ENCODE measurements at regions not wholly inside any gene's neighbourhood (a gene's known extent, or its start where the extent isn't known, plus 50 kb on each side); places are given as distances from the start of the nearest gene placed in this dataset.

GRCh38 chr19:29118389-29118788 lies 94.6 kb downstream of the UQCRFS1 start:
- H3K27me3 ChIP-seq (ENCODE audit: insufficient read depth, low read length) = no peaks in the 10 kb centered on the region
- H3K4me3 ChIP-seq (ENCODE audit: low read length) = no peak overlapping the region
- H3K27ac ChIP-seq (ENCODE audit: low read depth, low read length) = no peak overlapping the region
- 55% methylated on average over 3 of the region's 3 CpGs for WGBS
- H3K36me3 ChIP-seq (ENCODE audit: insufficient read depth, low read length) = no peaks in the 10 kb centered on the region
- no peaks in the 10 kb centered on the region for H3K9me3 ChIP-seq (ENCODE audit: insufficient read depth, low read depth, low read length)
- H3K4me1 ChIP-seq (ENCODE audit: insufficient read depth, low read length) = no peaks in the 10 kb centered on the region
- H3K9ac ChIP-seq (ENCODE audit: low read depth, low read length) = no peak overlapping the region

- no peaks in the 10 kb centered on the region for H3K9me3 ChIP-seq (ENCODE audit: insufficient read depth, low read depth, low read length)
- 70% methylated on average over 7 of the region's 7 CpGs for WGBS
Observed at GRCh38 chr19:29117926-29118325, 95.0 kb downstream of the UQCRFS1 start.

GRCh38 chr19:29115181-29115580 lies 97.8 kb downstream of the UQCRFS1 start:
- no peaks in the 10 kb centered on the region for H3K27me3 ChIP-seq (ENCODE audit: insufficient read depth, low read length)
- H3K4me1 ChIP-seq (ENCODE audit: insufficient read depth, low read length) = no peaks in the 10 kb centered on the region
- H3K9me3 ChIP-seq (ENCODE audit: insufficient read depth, low read depth, low read length) = no peaks in the 10 kb centered on the region
- no peak overlapping the region for H3K27ac ChIP-seq (ENCODE audit: low read depth, low read length)
- H3K36me3 ChIP-seq (ENCODE audit: insufficient read depth, low read length) = no peaks in the 10 kb centered on the region
- no peak overlapping the region for H3K9ac ChIP-seq (ENCODE audit: low read depth, low read length)
- H3K4me3 ChIP-seq (ENCODE audit: low read length) = no peak overlapping the region
- 100% methylated on average over 1 of the region's 1 CpG for WGBS

More at GRCh38 chr19:29117926-29118325, 95.0 kb downstream of the UQCRFS1 start:
- Histone ChIP-seq H3K27ac (ENCODE audit: low read depth, low read length) (no peak overlapping the region), H3K4me1 (ENCODE audit: insufficient read depth, low read length) (no peaks in the 10 kb centered on the region), H3K36me3 (ENCODE audit: insufficient read depth, low read length) (no peaks in the 10 kb centered on the region), H3K4me3 (ENCODE audit: low read length) (no peak overlapping the region), H3K27me3 (ENCODE audit: insufficient read depth, low read length) (no peaks in the 10 kb centered on the region), H3K9ac (ENCODE audit: low read depth, low read length) (no peak overlapping the region)

GRCh38 chr19:29113838-29114237 lies 99.1 kb downstream of the UQCRFS1 start:
- Histone ChIP-seq H3K4me1 (ENCODE audit: insufficient read depth, low read length) (no peaks in the 10 kb centered on the region), H3K4me3 (ENCODE audit: low read length) (no peak overlapping the region), H3K27ac (ENCODE audit: low read depth, low read length) (no peak overlapping the region), H3K27me3 (ENCODE audit: insufficient read depth, low read length) (no peaks in the 10 kb centered on the region), H3K9me3 (ENCODE audit: insufficient read depth, low read depth, low read length) (no peaks in the 10 kb centered on the region), H3K9ac (ENCODE audit: low read depth, low read length) (no peak overlapping the region), H3K36me3 (ENCODE audit: insufficient read depth, low read length) (no peaks in the 10 kb centered on the region)
- 87% methylated on average over 9 of the region's 9 CpGs for WGBS

- Histone ChIP-seq H3K4me3 (ENCODE audit: low read length) (no peak overlapping the region), H3K9ac (ENCODE audit: low read depth, low read length) (no peak overlapping the region), H3K9me3 (ENCODE audit: insufficient read depth, low read depth, low read length) (no peaks in the 10 kb centered on the region), H3K4me1 (ENCODE audit: insufficient read depth, low read length) (no peaks in the 10 kb centered on the region), H3K27ac (ENCODE audit: low read depth, low read length) (no peak overlapping the region), H3K36me3 (ENCODE audit: insufficient read depth, low read length) (no peaks in the 10 kb centered on the region), H3K27me3 (ENCODE audit: insufficient read depth, low read length) (no peaks in the 10 kb centered on the region)
- WGBS = 90% methylated on average over 5 of the region's 6 CpGs
Observed at GRCh38 chr19:29111576-29111975, 101.4 kb downstream of the UQCRFS1 start.

GRCh38 chr19:29107831-29108230 lies 105.1 kb downstream of the UQCRFS1 start:
- Histone ChIP-seq H3K9me3 (ENCODE audit: insufficient read depth, low read depth, low read length) (no peaks in the 10 kb centered on the region), H3K9ac (ENCODE audit: low read depth, low read length) (no peak overlapping the region), H3K36me3 (ENCODE audit: insufficient read depth, low read length) (no peaks in the 10 kb centered on the region), H3K4me1 (ENCODE audit: insufficient read depth, low read length) (0 out of 2 replicates have a peak, but pooled peaks cover 5% of the 10 kb centered on the region), H3K27me3 (ENCODE audit: insufficient read depth, low read length) (no peaks in the 10 kb centered on the region), H3K27ac (ENCODE audit: low read depth, low read length) (no peak overlapping the region), H3K4me3 (ENCODE audit: low read length) (no peak overlapping the region)
- 89% methylated on average over 6 of the region's 6 CpGs for WGBS

- no peak overlapping the region for H3K9ac ChIP-seq (ENCODE audit: low read depth, low read length)
- no peak overlapping the region for H3K4me3 ChIP-seq (ENCODE audit: low read length)
- H3K36me3 ChIP-seq (ENCODE audit: insufficient read depth, low read length) = no peaks in the 10 kb centered on the region
- 95% methylated on average over 7 of the region's 7 CpGs for WGBS
- H3K27me3 ChIP-seq (ENCODE audit: insufficient read depth, low read length) = no peaks in the 10 kb centered on the region
- no peaks in the 10 kb centered on the region for H3K9me3 ChIP-seq (ENCODE audit: insufficient read depth, low read depth, low read length)
- 0 out of 2 replicates have a peak, but pooled peaks cover 5% of the 10 kb centered on the region for H3K4me1 ChIP-seq (ENCODE audit: insufficient read depth, low read length)
- no peak overlapping the region for H3K27ac ChIP-seq (ENCODE audit: low read depth, low read length)
Observed at GRCh38 chr19:29106346-29106885, 106.5 kb downstream of the UQCRFS1 start.

GRCh38 chr19:29105629-29106292 lies 107.2 kb downstream of the UQCRFS1 start:
- no peak overlapping the region for H3K4me3 ChIP-seq (ENCODE audit: low read length)
- WGBS = 79% methylated on average over 11 of the region's 11 CpGs

GRCh38 chr19:29104605-29105241 lies 108.2 kb downstream of the UQCRFS1 start:
- Histone ChIP-seq H3K9ac (ENCODE audit: low read depth, low read length) (no peak overlapping the region), H3K4me3 (ENCODE audit: low read length) (no peak overlapping the region), H3K4me1 (ENCODE audit: insufficient read depth, low read length) (0 out of 2 replicates have a peak, but pooled peaks cover 5% of the 10 kb centered on the region), H3K27me3 (ENCODE audit: insufficient read depth, low read length) (no peaks in the 10 kb centered on the region), H3K27ac (ENCODE audit: low read depth, low read length) (no peak overlapping the region), H3K9me3 (ENCODE audit: insufficient read depth, low read depth, low read length) (no peaks in the 10 kb centered on the region), H3K36me3 (ENCODE audit: insufficient read depth, low read length) (no peaks in the 10 kb centered on the region)
- WGBS = 94% methylated on average over 10 of the region's 10 CpGs

More at GRCh38 chr19:29105629-29106292, 107.2 kb downstream of the UQCRFS1 start:
- Histone ChIP-seq H3K27ac (ENCODE audit: low read depth, low read length) (no peak overlapping the region), H3K27me3 (ENCODE audit: insufficient read depth, low read length) (no peaks in the 10 kb centered on the region), H3K4me1 (ENCODE audit: insufficient read depth, low read length) (0 out of 2 replicates have a peak, but pooled peaks cover 5% of the 10 kb centered on the region), H3K9ac (ENCODE audit: low read depth, low read length) (no peak overlapping the region), H3K9me3 (ENCODE audit: insufficient read depth, low read depth, low read length) (no peaks in the 10 kb centered on the region), H3K36me3 (ENCODE audit: insufficient read depth, low read length) (no peaks in the 10 kb centered on the region)

- Histone ChIP-seq H3K27me3 (ENCODE audit: insufficient read depth, low read length) (no peaks in the 10 kb centered on the region), H3K4me3 (ENCODE audit: low read length) (no peak overlapping the region), H3K9me3 (ENCODE audit: insufficient read depth, low read depth, low read length) (no peaks in the 10 kb centered on the region), H3K27ac (ENCODE audit: low read depth, low read length) (no peak overlapping the region), H3K4me1 (ENCODE audit: insufficient read depth, low read length) (peaks cover 6% of the 10 kb centered on the region), H3K9ac (ENCODE audit: low read depth, low read length) (no peak overlapping the region), H3K36me3 (ENCODE audit: insufficient read depth, low read length) (no peaks in the 10 kb centered on the region)
- 90% methylated on average over 10 of the region's 10 CpGs for WGBS
Observed at GRCh38 chr19:29098863-29099481, 114.0 kb downstream of the UQCRFS1 start.

GRCh38 chr19:29098091-29098490 lies 114.9 kb downstream of the UQCRFS1 start:
- 93% methylated on average over 8 of the region's 8 CpGs for WGBS
- Histone ChIP-seq H3K9me3 (ENCODE audit: insufficient read depth, low read depth, low read length) (no peaks in the 10 kb centered on the region), H3K9ac (ENCODE audit: low read depth, low read length) (no peak overlapping the region), H3K4me3 (ENCODE audit: low read length) (no peak overlapping the region), H3K27ac (ENCODE audit: low read depth, low read length) (no peak overlapping the region), H3K4me1 (ENCODE audit: insufficient read depth, low read length) (peaks cover 6% of the 10 kb centered on the region), H3K27me3 (ENCODE audit: insufficient read depth, low read length) (no peaks in the 10 kb centered on the region), H3K36me3 (ENCODE audit: insufficient read depth, low read length) (no peaks in the 10 kb centered on the region)
